ENCODE measurements at regions not wholly inside any gene's neighbourhood (a gene's known extent, or its start where the extent isn't known, plus 50 kb on each side); places are given as distances from the start of the nearest gene placed in this dataset.

DNA sequence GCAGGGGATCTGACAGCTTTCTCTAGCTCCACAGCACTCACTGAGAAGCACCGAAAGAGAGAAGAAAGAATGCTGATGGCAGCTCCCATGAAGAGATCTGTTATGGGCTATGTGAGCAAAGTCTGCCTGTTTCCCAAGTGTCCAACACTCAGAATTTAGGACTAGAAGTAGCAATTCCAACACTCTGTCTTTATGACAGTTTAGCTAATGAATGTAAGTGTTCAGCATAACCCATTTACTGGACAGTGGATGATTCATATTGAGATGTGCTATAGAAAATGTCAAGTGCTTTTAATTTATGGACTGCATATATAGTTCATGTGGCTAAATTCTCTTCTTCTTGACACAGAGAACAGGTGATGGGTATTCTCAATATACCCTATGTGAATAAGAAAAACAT lies 683.1 kb upstream of the ZNF608 start:
- Mint-ChIP-seq H3K9me3 (ENCODE audit: unreplicated experiment) (peaks cover 2% of the 10 kb centered on the region), H3K27ac (ENCODE audit: unreplicated experiment) (no peak overlapping the region), H3K36me3 (ENCODE audit: unreplicated experiment) (peaks cover 21% of the 10 kb centered on the region), H3K27me3 (ENCODE audit: unreplicated experiment) (peaks cover 4% of the 10 kb centered on the region), H3K4me1 (ENCODE audit: low read depth, unreplicated experiment) (peaks cover 10% of the 10 kb centered on the region), H3K4me3 (ENCODE audit: unreplicated experiment) (no peak overlapping the region)
- no peak for DNase-seq
- TF ChIP-seq, protein P1, sequence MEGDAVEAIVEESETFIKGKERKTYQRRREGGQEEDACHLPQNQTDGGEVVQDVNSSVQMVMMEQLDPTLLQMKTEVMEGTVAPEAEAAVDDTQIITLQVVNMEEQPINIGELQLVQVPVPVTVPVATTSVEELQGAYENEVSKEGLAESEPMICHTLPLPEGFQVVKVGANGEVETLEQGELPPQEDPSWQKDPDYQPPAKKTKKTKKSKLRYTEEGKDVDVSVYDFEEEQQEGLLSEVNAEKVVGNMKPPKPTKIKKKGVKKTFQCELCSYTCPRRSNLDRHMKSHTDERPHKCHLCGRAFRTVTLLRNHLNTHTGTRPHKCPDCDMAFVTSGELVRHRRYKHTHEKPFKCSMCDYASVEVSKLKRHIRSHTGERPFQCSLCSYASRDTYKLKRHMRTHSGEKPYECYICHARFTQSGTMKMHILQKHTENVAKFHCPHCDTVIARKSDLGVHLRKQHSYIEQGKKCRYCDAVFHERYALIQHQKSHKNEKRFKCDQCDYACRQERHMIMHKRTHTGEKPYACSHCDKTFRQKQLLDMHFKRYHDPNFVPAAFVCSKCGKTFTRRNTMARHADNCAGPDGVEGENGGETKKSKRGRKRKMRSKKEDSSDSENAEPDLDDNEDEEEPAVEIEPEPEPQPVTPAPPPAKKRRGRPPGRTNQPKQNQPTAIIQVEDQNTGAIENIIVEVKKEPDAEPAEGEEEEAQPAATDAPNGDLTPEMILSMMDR (IDR thresholded peaks at IDR 0.05; ENCODE audit: partially characterized antibody, unreplicated experiment): no peak

DNA sequence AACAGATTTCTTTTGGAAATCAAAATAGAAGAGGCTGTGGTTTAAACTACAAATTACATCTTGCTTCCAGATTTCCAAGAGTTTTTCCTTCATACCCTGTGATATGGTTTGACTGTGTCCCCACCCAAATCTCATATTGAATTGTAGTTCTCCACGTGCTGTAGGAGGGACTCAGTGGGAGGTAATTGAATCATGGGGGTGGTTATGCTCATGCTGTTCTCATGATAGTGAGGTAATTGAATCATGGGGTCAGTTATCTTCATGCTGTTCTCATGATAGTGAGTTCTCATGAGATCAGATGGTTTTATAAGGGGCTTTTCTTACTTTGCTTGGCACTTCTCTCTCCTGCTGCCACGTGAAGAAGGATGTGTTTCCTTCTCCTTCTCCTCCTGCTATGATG lies 687.0 kb upstream of the ZNF608 start:
- no peak overlapping the region for H3K4me3 Mint-ChIP-seq (ENCODE audit: unreplicated experiment)
- H3K27ac Mint-ChIP-seq (ENCODE audit: unreplicated experiment): no peak overlapping the region
- H3K9me3 Mint-ChIP-seq (ENCODE audit: unreplicated experiment): peaks cover 2% of the 10 kb centered on the region
- H3K4me1 Mint-ChIP-seq (ENCODE audit: low read depth, unreplicated experiment): no peaks in the 10 kb centered on the region
- no peaks in the 10 kb centered on the region for H3K27me3 Mint-ChIP-seq (ENCODE audit: unreplicated experiment)
- TF ChIP-seq, protein P1 (IDR thresholded peaks at IDR 0.05; ENCODE audit: partially characterized antibody, unreplicated experiment): no peak
- DNase-seq: no peak
- H3K36me3 Mint-ChIP-seq (ENCODE audit: unreplicated experiment): peaks cover 12% of the 10 kb centered on the region

DNA sequence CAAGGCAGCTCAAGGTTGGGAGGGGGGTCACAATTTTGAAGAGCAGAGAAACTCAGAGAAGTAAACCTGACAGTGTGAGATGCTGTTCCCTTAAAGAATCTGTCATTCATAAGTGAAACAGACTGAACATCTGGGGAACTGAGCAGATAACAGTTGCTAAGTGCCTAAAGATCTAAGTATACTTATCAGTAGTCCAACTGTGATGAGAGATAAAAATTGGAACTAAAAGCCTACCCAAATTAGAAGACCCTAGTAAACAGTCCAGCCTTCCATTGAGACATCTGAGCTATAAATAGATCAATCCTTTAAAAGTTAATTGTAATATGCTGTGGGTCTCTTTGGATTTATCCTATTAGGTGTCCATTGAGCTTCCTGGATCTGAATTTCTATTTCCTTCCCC lies 692.8 kb upstream of the ZNF608 start:
- peaks cover 25% of the 10 kb centered on the region for H3K36me3 Mint-ChIP-seq (ENCODE audit: unreplicated experiment)
- no peak for DNase-seq
- H3K27me3 Mint-ChIP-seq (ENCODE audit: unreplicated experiment): peaks cover 1% of the 10 kb centered on the region
- peaks cover 8% of the 10 kb centered on the region for H3K9me3 Mint-ChIP-seq (ENCODE audit: unreplicated experiment)
- no peak overlapping the region for H3K4me3 Mint-ChIP-seq (ENCODE audit: unreplicated experiment)
- TF ChIP-seq, protein P1 (IDR thresholded peaks at IDR 0.05; ENCODE audit: partially characterized antibody, unreplicated experiment): no peak
- H3K27ac Mint-ChIP-seq (ENCODE audit: unreplicated experiment): no peak overlapping the region
- H3K4me1 Mint-ChIP-seq (ENCODE audit: low read depth, unreplicated experiment): no peaks in the 10 kb centered on the region

DNA sequence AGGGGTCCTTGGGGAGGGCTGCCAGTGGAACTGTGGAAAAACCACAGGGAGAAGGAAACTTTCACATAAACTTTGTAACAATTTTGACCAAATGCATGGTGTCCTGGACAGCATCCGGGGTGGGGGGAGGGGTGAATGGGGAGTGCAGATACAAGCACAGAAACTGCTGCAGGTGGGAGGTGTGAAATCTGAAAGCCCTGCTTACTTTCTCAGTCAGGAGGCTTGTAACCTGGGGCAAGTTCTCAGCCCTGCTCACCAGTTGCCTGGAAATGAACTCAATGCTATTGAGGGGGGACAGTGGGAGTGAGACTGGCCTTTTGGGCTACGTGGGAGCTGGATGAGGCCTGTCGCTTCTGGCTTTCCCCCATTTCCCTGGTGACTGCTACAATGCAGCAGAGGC lies 694.5 kb upstream of the ZNF608 start:
- H3K4me3 Mint-ChIP-seq (ENCODE audit: unreplicated experiment): no peak overlapping the region
- no peak overlapping the region for H3K27ac Mint-ChIP-seq (ENCODE audit: unreplicated experiment)
- H3K27me3 Mint-ChIP-seq (ENCODE audit: unreplicated experiment): peaks cover 1% of the 10 kb centered on the region
- DNase-seq: no peak
- H3K36me3 Mint-ChIP-seq (ENCODE audit: unreplicated experiment): peaks cover 30% of the 10 kb centered on the region
- H3K9me3 Mint-ChIP-seq (ENCODE audit: unreplicated experiment): peaks cover 8% of the 10 kb centered on the region
- no peaks in the 10 kb centered on the region for H3K4me1 Mint-ChIP-seq (ENCODE audit: low read depth, unreplicated experiment)
- TF ChIP-seq, protein P1 (IDR thresholded peaks at IDR 0.05; ENCODE audit: partially characterized antibody, unreplicated experiment): no peak

DNA sequence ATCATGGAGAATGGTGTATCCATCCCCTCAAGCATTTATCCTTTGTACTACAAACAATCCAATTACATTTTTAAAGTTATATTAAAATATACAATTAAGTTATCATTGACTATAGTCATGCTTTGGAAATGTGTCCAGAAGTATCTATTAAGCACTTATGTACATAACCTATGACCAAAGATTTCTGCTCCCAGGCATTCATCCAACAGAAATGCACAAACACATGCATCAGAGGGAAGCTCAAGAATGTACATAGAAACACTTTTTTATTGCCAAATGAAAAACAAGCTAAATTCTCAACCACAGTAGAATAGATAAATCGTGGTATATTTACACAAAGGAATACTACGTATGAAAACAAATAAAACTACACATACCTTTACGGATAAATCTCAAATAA lies 700.5 kb upstream of the ZNF608 start:
- peaks cover 4% of the 10 kb centered on the region for H3K4me1 Mint-ChIP-seq (ENCODE audit: low read depth, unreplicated experiment)

More for the DNA sequence above, 700.5 kb upstream of the ZNF608 start:
- no peak for DNase-seq
- TF ChIP-seq, protein P1 (IDR thresholded peaks at IDR 0.05; ENCODE audit: partially characterized antibody, unreplicated experiment): no peak
- no peak overlapping the region for H3K27ac Mint-ChIP-seq (ENCODE audit: unreplicated experiment)
- no peak overlapping the region for H3K4me3 Mint-ChIP-seq (ENCODE audit: unreplicated experiment)
- peaks cover 12% of the 10 kb centered on the region for H3K36me3 Mint-ChIP-seq (ENCODE audit: unreplicated experiment)
- H3K9me3 Mint-ChIP-seq (ENCODE audit: unreplicated experiment): no peaks in the 10 kb centered on the region
- H3K27me3 Mint-ChIP-seq (ENCODE audit: unreplicated experiment): no peaks in the 10 kb centered on the region

Measured in glutamatergic neuron (in vitro differentiated cells).